ENCODE measurements at regions not wholly inside any gene's neighbourhood (a gene's known extent, or its start where the extent isn't known, plus 50 kb on each side); places are given as distances from the start of the nearest gene placed in this dataset.

DNA sequence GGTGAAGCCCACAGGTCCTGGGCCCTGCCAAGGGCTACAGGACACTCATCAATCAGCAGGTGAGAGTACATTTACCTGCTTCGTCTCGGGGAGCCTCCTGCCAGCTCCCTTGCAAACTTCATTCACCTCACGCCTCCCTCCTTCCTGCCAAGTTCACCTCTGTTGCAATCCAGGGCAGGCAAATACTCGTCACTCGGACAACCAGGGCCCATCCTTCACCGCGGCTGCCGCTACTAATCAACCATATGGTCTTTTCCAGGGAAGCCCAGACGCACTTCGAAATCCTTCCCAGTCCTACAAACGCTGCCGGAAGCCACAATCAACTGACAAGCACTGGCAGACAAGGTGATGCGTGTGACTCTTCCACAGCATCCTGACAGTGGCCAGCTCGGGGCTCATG is 200.7 kb upstream of the NSMCE3 start:
- Histone ChIP-seq H3K4me1 (no peaks in the 10 kb centered on the region), H3K27me3 (no peaks in the 10 kb centered on the region), H3K36me3 (no peaks in the 10 kb centered on the region), H3K4me3 (no peak overlapping the region), H3K9me3 (no peaks in the 10 kb centered on the region), H3K27ac (no peak overlapping the region)
- no peak for TF ChIP-seq POLR2A (IDR thresholded peaks at IDR 0.05)
- intact Hi-C loops (cut with DNase I; ENCODE audit: low total_unique reads), result no loop called here
- no peak for DNase-seq

GRCh38 chr15:29468899-29469298 is 199.3 kb upstream of the NSMCE3 start:
- Histone ChIP-seq H3K9me3 (no peaks in the 10 kb centered on the region), H3K36me3 (no peaks in the 10 kb centered on the region), H3K4me1 (no peaks in the 10 kb centered on the region), H3K27ac (no peak overlapping the region), H3K4me3 (no peak overlapping the region), H3K27me3 (no peaks in the 10 kb centered on the region)
- intact Hi-C loops (cut with DNase I; ENCODE audit: low total_unique reads), result no loop called here
- TF ChIP-seq POLR2A (IDR thresholded peaks at IDR 0.05) (no peak), CTCF (IDR thresholded peaks at IDR 0.05) (no peak)
- no peak for DNase-seq

- no peaks in the 10 kb centered on the region for H3K27me3 ChIP-seq
These were observed 197.5 kb upstream of the NSMCE3 start for GRCh38 chr15:29467091-29467490.

GRCh38 chr15:29466292-29466691 is 196.7 kb upstream of the NSMCE3 start:
- DNase-seq, result no peak
- no peak overlapping the region for H3K27ac ChIP-seq

More at GRCh38 chr15:29467091-29467490, 197.5 kb upstream of the NSMCE3 start:
- no peaks in the 10 kb centered on the region for H3K4me1 ChIP-seq
- H3K36me3 ChIP-seq, result no peaks in the 10 kb centered on the region
- H3K4me3 ChIP-seq, result no peak overlapping the region
- intact Hi-C loops (cut with DNase I; ENCODE audit: low total_unique reads), result no loop called here
- H3K27ac ChIP-seq, result no peak overlapping the region
- H3K9me3 ChIP-seq, result no peaks in the 10 kb centered on the region
- no peak for TF ChIP-seq CTCF (IDR thresholded peaks at IDR 0.05)
- no peak for TF ChIP-seq POLR2A (IDR thresholded peaks at IDR 0.05)
- no peak for DNase-seq

DNA sequence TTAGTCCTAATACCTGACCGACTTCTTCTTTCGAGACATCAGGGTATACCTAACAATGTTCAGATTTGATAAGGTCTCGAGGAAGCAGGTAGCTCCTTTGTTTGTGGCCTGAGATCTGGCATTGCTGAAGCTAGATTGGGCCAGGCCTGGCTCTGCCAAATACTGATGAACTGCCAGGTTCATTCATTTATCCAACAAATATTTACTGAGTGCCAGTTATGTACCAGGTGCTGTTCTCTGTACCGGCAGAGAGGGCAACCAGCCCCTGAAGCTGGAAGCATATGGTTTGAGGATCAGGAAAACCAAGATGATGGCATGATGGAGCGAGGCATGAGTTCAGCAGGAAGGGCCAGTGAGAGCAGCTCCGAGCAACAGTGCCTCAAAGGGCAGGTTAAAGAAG is 196.2 kb upstream of the NSMCE3 start:
- Histone ChIP-seq H3K36me3 (no peaks in the 10 kb centered on the region), H3K27me3 (no peaks in the 10 kb centered on the region), H3K4me1 (no peaks in the 10 kb centered on the region), H3K4me3 (no peak overlapping the region), H3K9me3 (no peaks in the 10 kb centered on the region), H3K27ac (no peak overlapping the region)
- no peak for DNase-seq
- TF ChIP-seq POLR2A (IDR thresholded peaks at IDR 0.05), result no peak
- TF ChIP-seq CTCF (IDR thresholded peaks at IDR 0.05), result no peak
- intact Hi-C loops (cut with DNase I; ENCODE audit: low total_unique reads), result no loop called here

More at GRCh38 chr15:29466292-29466691, 196.7 kb upstream of the NSMCE3 start:
- Histone ChIP-seq H3K36me3 (no peaks in the 10 kb centered on the region), H3K9me3 (no peaks in the 10 kb centered on the region), H3K27me3 (no peaks in the 10 kb centered on the region), H3K4me1 (no peaks in the 10 kb centered on the region), H3K4me3 (no peak overlapping the region)
- TF ChIP-seq POLR2A (IDR thresholded peaks at IDR 0.05), result no peak
- no peak for TF ChIP-seq CTCF (IDR thresholded peaks at IDR 0.05)
- intact Hi-C loops (cut with DNase I; ENCODE audit: low total_unique reads), result no loop called here

DNA sequence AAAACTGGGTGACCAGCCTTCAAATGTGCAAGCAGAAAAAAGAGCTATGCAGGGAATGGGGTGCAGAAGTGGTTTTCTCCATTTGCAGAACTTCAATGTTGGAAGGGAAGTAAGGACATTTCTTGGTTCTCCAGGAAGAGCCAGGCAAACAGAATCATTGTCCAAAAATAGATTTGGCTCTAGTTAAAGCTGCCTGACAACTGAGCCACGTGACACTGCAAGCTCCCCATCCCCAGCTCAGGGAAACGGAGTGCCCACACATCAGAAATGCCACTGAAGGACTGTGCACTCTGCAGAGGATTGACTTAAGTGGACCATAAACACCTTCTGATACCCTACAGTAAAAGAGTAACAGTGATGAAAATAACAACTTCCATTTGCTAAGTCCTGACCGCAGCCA is 195.6 kb upstream of the NSMCE3 start:
- no peak for DNase-seq
- intact Hi-C loops (cut with DNase I; ENCODE audit: low total_unique reads), result no loop called here
- no peak overlapping the region for H3K27ac ChIP-seq
- no peaks in the 10 kb centered on the region for H3K9me3 ChIP-seq
- no peaks in the 10 kb centered on the region for H3K36me3 ChIP-seq
- no peak for TF ChIP-seq CTCF (IDR thresholded peaks at IDR 0.05)
- no peak for TF ChIP-seq POLR2A (IDR thresholded peaks at IDR 0.05)
- H3K4me3 ChIP-seq, result no peak overlapping the region
- H3K27me3 ChIP-seq, result no peaks in the 10 kb centered on the region
- no peaks in the 10 kb centered on the region for H3K4me1 ChIP-seq
